Iris pigment epithelial cell (primary cell): ENCODE measurements at regions not wholly inside any gene's neighbourhood (a gene's known extent, or its start where the extent isn't known, plus 50 kb on each side); places are given as distances from the start of the nearest gene placed in this dataset.

ENCODE experiments used
- DNase-seq: peaks from one replicate; pipeline ENCODE4 v3.0.0-alpha.2; 2011; ENCODE audit warnings: low read depth

DNA sequence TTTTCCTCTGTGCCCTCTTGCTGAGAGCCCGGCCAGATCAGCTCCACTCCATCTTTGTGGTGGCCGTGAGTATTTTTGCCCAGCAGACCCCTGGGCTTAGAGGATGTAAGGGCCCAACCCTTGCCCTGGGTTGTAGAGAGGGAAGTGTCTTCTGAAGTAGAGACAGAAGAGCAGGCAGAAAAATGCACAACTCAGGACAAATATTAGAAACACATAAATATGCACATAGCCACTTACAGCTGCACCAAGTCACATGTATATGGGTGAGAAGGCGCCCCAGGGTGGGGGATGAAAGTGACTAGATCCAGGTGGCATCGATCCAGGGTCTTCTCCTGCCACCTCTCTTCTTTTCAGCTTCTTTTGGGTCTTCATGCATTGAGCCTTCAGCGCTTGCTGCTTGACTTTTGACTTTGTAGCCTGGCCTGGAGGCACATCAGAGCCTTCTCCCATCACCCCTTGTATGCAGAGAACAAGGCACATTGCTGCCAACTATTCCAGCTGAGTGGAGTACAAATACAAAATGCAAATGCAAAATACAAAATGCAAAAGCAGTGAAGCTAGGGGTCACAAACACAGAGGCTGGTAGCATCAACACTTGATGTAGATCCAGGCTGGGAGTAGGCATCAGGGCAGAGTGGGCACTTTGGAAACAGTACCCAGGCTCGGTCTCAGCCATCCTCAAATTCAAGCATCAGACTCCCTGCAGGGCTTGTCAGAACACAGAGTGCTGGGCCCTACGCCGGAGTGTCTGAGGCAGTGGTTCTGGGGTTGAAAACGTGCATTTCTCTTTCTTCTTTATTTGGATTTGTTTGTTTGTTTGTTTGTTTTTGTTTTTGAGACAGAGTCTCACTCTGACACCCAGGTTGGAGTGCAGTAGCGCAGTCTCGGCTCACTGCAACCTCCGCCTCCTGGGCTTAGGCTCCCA is 133.0 kb downstream of the ASB7 start:
- no peak for DNase-seq

DNA sequence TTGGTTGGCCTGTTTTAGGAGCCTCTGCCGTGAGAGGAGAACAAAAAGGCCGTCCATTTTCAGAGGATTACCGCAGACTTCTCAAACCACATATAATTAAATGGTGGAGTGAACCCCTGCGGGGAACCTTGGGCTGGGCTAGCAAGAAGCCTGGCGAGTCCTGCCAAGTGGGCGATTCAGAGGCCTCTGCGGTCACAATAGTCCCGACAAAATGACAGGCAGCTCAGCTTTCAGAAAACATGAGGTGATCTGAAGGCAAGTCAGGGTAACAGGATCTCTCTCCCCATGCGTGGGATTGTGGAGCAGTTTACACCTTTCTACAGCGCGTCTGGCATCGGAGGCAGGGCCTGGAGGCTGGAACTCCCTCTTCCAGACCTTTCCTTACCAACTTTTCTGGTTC is 134.8 kb downstream of the ASB7 start:
- no peak for DNase-seq

- no peak for DNase-seq
Measured at GRCh38 chr15:100738614-100739013, 136.2 kb downstream of the ASB7 start.

GRCh38 chr15:100740138-100740537 is 137.7 kb downstream of the ASB7 start:
- DNase-seq = peak; percentile 50

DNA sequence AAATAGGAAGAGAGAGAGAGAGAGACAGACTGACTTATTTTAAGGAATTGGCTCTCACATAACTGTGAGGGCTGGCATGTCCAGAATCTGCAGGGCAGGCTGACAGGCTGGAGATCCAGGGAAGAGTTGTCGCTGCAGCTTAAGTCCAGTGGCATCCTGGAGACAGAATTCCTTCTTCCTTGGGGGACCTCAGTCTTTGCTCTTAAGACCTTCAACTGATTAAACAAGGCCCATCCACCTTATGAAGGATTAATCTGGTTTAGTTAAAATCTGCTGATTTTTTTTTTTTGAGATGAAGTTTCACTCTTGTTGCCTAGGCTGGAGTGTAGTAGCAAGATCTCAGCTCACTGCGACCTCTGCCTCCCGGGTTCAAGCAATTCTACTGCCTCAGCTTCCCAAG is 128.0 kb upstream of the ALDH1A3 start:
- no peak for DNase-seq

DNA sequence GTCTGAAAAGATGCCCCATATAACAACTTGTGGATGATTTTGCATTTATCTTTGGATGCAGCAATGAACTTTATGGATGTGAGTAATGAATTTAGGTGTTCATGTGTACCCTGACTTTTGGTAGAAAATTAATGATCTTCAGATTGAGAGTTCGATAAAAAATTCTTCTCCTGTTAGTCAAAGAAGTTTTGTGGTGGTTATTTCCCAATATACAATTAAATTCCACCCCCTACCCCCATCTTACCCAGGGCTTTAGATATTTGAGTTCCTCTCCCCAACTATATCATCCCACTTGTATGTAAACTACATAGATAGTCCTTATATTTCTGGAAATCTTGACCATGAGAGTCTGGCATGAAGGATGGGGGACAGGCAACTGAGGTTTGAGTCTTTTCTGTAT is 126.1 kb upstream of the ALDH1A3 start:
- DNase-seq = no peak

GRCh38 chr15:100757661-100758060 is 122.0 kb upstream of the ALDH1A3 start:
- DNase-seq = no peak

DNA sequence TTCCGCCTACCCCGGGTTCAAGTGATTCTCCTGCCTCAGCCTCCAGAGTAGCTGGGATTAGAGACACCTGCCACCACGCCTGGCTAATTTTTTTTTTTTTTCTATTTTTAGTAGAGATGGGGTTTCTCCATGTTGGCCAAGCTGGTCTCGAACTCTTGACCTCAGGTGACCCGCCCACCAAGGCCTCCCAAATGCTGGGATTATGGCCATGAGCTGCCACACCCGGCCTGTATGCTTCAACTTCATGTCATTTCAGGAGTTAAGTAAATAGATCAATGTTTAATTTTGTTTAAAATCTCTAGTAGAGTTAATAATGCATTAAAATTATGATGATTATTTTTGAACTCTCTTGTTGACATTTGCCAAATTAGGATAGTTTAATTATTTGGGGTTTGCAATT is 121.1 kb upstream of the ALDH1A3 start:
- DNase-seq = no peak

DNA sequence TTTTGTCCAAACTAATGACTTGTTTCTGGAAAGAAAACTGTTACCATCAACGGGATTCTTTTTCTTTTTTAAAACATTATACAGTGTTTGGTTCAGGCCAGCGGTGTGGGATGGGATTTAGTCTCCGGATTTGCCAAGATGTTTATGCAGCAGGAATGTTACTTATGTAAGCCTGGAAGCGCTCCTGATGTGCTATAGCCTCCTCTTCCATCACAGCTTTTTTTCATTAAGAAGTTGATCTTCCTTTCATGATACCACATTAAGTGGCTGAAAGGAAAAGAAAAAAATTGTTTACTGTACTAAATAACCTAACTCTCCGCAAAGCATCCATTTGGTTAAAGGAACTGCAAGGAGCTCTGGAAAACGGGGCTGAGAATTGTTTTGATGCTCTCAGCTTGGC is 120.5 kb upstream of the ALDH1A3 start:
- DNase-seq = peak; percentile 60

DNA sequence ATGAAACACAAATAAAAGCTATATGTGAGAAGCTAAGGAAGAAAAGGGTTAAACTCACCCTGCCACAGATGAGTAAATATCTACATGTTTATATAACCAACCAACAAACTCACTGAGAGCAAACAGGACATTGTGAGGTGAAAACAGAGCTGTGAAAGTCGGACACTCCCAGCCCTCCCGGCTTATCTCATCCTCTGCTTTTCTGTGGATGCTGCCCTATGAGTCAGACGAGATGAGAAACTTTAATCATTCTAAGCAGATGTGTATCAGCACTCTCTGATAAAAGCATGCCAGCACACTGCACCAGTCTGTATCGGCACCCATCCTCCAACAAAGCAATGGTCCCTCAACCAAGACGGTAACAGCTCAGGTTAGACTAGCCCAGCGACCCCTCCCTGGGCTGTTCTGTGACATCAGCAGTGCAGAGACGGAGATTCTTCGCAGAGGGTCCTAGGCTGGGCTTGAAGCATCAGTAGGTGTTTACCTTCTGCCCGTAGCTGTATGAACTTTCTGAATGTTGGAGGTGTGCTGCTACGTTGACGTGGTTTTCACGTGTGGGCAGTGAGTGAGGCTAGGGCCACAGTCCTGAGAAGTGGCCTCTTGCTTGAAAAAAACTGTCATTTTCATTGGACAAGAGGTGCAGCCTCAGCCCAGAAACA is 119.8 kb upstream of the ALDH1A3 start:
- DNase-seq = peak; percentile 80

DNA sequence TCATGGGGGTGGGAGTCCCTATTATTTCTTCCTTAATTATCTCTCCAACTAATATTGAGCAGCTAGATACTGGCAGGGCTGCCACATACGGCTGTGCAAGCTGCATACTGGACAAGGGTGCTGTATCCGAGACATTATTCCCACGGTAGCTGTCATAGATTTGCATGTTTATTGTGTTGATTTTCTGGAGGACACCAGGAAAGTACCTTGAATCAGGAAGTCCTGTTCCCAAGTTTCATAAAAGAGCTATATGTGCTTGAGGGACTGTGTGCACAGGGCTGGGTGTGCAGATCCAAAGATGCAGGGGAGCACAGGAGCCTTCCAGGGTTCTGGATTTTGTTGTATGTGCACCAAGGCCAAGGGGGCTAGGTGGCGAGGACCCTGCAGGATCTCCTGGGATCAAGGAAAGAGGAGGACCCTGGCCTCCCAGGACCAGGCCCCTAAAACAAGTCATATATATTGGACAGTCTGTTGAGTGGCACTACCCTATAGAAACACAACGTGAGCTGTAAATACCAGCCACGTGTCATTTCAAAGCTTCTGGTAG is 119.2 kb upstream of the ALDH1A3 start:
- no peak for DNase-seq

DNA sequence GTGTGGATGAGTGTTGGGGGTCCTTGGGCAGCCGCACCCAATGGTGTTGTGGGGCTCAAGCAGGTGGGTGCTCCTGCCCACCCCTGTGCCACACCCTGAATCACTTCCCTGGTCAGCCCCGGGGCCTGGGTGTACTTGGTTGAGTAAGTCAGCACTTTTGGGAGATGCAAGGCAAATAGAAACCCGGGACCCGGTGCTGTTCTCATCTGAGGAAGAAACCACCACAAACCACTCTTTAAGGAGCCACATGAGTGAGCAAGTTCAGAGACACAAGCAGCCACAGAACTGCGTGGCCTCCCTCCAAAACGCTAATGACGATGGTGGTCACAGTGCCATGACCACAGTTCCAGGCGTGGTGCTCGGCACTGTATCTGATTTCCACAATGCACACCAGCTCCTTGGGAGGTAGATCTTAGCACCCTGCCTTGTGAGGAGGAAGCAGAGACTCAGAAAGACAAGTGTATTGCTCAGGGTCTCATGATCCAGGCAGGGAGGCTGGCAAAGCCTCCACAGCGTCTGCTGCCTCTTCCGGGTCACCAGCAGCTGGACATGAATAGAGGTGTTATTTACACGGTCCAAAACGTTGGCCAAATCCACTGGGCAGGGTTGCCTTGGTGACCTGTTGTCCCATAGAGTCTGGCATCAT is 118.2 kb upstream of the ALDH1A3 start:
- no peak for DNase-seq

- DNase-seq = no peak
Measured at GRCh38 chr15:100762289-100762688, 117.3 kb upstream of the ALDH1A3 start.

DNA sequence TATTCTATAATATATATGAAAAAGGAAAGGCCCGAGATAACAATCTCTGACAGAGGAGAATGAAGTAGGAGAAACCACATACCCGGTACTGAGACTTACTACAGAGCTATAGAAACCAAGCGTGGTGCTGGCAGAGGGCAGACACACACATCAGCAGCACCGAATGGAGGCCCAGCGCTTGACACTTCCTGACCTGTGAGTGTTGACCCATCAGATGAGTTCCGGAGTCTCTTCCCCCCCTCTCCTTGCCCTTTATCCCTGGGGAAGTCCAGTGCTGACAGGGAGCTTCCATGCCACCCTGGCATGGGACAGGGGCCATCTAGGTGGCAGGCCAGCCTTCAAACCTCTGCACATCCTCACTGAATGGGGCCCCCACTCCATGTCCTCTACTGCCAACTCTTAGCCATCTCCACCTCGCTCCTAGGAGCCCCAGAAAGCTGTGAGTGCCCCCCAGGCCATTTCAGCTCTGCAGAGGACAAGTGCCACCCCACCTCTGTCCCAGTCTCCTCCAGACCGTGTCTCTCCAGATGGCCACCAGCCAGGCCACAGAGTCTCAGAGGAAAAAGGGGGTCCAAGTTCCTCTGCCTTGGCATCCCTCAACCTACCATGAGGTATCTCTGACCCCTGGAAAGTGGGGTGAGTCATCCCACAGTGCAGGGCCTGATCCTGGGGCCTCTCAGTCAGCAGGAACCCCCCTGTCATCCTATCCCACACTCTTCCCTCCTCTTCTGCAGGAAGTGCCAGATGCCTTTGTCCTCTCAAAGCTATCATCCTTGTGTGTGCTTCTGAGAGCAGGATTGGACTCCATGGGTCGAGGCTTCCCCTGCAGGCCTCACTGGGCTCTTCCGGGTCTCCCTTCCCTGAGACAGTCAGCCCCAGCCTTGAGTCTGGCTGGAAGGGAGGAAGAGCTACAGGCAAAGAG is 116.5 kb upstream of the ALDH1A3 start:
- peak; percentile 73 for DNase-seq

DNA sequence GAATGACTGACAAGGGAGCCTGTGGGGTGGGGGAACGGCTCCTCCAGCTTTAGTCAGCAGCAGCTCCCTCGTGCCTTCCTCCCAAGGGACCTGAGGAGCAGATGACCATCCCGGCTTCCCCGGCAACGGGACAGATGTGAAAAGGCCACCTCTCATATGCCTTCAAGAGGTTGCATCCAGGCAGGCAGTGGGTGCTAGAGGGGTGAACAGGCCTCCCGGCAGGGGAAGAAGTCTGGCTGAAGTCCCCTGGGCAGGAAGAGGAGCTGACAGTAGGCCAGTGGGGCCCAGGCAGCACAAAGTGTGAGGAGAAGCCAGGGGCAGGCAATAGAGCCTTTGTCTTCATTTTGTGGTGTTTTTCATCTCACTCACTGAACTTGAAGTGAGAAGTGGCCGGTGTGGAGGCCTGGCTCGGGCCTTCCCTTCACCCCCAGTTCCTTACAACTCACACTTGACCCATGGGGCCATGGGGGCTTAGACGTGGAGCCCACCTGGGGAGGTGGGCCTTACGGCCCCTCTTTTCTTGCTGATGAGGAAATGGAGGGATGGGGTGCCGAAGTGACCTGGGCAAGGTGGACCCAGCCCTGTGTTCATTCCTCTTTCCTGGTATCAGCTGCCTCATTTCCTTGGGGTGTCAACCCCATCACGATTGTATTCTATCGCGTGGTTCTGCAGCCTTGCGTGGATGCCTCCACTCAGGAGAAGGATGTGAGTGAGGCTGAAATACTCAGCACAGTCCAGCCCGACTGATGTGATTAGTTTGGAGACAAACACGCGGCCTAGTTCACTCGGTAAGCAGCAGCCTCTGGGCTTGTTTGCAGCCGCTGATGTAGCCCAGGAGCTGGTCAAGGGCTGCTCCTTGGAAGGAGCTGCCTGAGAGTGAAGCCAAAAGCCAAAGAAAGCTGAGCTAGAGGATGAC is 115.5 kb upstream of the ALDH1A3 start:
- no peak for DNase-seq

- DNase-seq = peak; percentile 77
Measured at GRCh38 chr15:100764778-100765466, 114.7 kb upstream of the ALDH1A3 start.

DNA sequence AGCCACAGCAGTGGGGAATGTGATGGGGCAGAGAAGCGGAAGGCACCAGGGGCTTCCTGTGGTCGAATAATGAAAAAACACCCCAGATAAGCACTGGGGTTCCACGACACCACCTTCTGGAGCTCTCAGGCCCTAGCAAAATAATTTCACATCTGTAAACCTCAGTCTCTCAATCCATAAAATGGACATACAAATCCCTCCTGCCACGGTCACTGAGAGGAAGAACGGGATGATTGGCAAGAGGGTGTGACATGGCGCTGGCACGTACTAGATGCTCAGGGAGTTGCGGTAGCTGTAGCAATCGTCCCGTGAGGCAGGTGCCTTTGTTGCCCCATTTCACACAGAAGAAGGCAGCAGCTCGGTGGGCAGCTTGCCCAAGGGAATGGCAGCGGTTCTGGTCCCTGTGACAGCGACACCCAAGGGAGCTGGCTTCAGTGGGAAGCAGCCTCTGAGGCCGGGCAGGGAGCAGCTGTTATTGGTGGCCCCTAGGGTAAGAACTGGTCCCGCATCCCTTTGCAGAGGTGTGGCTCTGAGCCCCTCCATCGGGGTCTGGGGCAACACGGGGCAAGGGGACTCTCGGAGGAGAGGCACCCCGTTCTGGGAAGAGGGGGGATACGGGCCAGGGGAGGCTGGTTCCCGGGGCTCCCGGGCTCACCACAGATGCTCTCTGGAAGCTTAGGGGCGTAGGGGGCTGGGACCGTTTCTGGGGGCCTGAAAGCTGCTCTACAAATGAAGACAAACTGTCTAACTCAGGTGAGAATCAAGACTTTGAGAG is 114.0 kb upstream of the ALDH1A3 start:
- no peak for DNase-seq

- no peak for DNase-seq
Measured at GRCh38 chr15:100766243-100767000, 113.2 kb upstream of the ALDH1A3 start.
